Right cardiac atrium (tissue), 5 donors: ENCODE measurements at regions not wholly inside any gene's neighbourhood (a gene's known extent, or its start where the extent isn't known, plus 50 kb on each side); places are given as distances from the start of the nearest gene placed in this dataset.
"Not testable (repeated sequence)": the region's sequence is repeated elsewhere in the genome, so short reads cannot be mapped to it uniquely, and the experiment has no call there.

Experiments used
- ATAC-seq, 2 donors: fragments of 200-7000 bp; cut with Tn5 transposase; one replicate each; pipeline versions ENCODE4 v1.8.0 to v1.9.1; 2020; ENCODE audit warnings: moderate library complexity in 2 of 2, mild to moderate bottlenecking in 1 of 2
- DNase-seq, 3 donors: peaks; one replicate each; pipeline ENCODE4 v3.0.0-alpha.2; 2020
- H3K27ac ChIP-seq: one replicate; pipeline ENCODE4 v1.5.1; 2013; ENCODE audit warnings: mild to moderate bottlenecking, low read length, control low read depth, moderate library complexity
- H3K27me3 ChIP-seq: one replicate; pipeline ENCODE4 v1.6.1; 2013; ENCODE audit not compliant: control insufficient read depth, insufficient read depth
- H3K4me1 ChIP-seq: one replicate; pipeline ENCODE4 v1.6.1; 2013; ENCODE audit warnings: low read length; ENCODE audit not compliant: control insufficient read depth, insufficient read depth
- H3K4me3 ChIP-seq: one replicate; pipeline ENCODE4 v1.5.1; 2013; ENCODE audit warnings: low read length, control low read depth
- H3K9me3 ChIP-seq: one replicate; pipeline ENCODE4 v1.6.1; 2013; ENCODE audit warnings: low read length; ENCODE audit not compliant: control insufficient read depth
- WGBS: extraction: QIAGEN DNeasy Blood & Tissue Kit; methylation state at CpG from one replicate; pipeline ENCODE4 v1.1.7; 2013; 5-methylcytosine and 5-hydroxymethylcytosine counted together
- intact Hi-C, 4 donors: fragments of 100-400 bp; cut with DNase I; formaldehyde crosslinking; loops; one replicate each; pipeline versions ENCODE4 v1.11.0 to v1.14.0; 2022 to 2023
- donor health status: healthy with polysubstance abuse.
- donor health status: DM: no; HTN: yes; CAD: no.
- donor health status: DM: no; HTN: no; CAD: no.
- donor health status: DM: no; HTN: yes; CAD: no; lungs with severe emphysema.
- donor health status: DM: yes; HTN: yes; CAD: no.

GRCh38 chr14:37819155-37820015, 224.0 kb downstream of the TTC6 start:
- H3K27ac ChIP-seq = no peak overlapping the region
- WGBS = 59% methylated on average over 8 of the region's 8 CpGs
- no peaks in the 10 kb centered on the region for H3K9me3 ChIP-seq
- H3K4me3 ChIP-seq = no peak overlapping the region
- no peaks in the 10 kb centered on the region for H3K27me3 ChIP-seq
- H3K4me1 ChIP-seq = no peaks in the 10 kb centered on the region
- ATAC-seq = no peak
- no peak for DNase-seq
- intact Hi-C loops = no loop called here

DNA sequence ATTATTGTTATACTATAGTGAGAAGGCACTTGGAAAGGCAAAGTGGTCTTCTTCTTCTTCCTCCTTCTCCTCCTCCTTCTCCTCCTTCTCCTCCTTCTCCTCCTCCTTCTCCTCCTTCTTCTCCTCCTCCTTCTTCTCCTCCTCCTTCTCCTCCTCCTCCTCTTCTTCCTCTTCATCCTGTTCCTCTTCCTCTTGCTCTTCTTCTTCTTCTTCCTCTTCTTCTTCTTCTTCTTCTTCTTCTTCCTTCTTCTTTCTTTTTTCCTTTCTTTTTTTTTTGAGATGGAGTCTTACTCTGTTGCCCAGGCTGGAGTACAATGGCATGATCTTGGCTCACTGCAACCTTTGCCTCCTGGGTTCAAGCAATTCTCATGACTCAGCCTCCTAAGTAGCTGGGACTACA, 225.4 kb downstream of the TTC6 start:
- intact Hi-C loops, H3K4me3 ChIP-seq, H3K9me3 ChIP-seq, DNase-seq, H3K4me1 ChIP-seq, H3K27ac ChIP-seq, ATAC-seq, H3K27me3 ChIP-seq: not testable (repeated sequence)

- DNase-seq (no peak), ATAC-seq (no peak)
- Histone ChIP-seq H3K9me3 (no peaks in the 10 kb centered on the region), H3K27ac (no peak overlapping the region), H3K4me1 (no peaks in the 10 kb centered on the region), H3K4me3 (no peak overlapping the region), H3K27me3 (no peaks in the 10 kb centered on the region)
- intact Hi-C loops = no loop called here
- 44% methylated on average over 3 of the region's 3 CpGs for WGBS
Measured at GRCh38 chr14:37824939-37825712, 229.7 kb downstream of the TTC6 start.

DNA sequence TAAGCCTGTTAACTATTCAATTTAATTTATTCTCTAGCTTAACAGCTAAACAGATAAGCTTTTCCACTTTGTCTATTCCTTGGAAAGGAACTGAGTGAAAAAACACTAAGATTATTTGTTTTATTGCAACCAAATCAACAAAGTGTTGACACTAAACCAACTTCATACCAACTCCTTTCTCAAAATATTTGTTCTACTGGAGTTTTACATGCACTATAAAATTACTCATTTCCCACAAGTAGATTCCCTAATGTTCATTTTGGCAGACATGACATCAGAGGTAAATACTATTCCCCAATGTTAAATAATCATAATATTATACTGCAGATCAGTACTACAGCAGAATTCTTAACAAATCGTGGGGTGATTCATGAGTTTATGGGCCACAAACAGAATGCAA, 231.4 kb downstream of the TTC6 start:
- H3K27ac ChIP-seq = no peak overlapping the region
- 37% methylated on average over 1 of the region's 1 CpG for WGBS
- no peaks in the 10 kb centered on the region for H3K9me3 ChIP-seq
- no peaks in the 10 kb centered on the region for H3K4me1 ChIP-seq
- H3K4me3 ChIP-seq = no peak overlapping the region
- intact Hi-C loops = no loop called here
- no peak for DNase-seq
- H3K27me3 ChIP-seq = no peaks in the 10 kb centered on the region
- no peak for ATAC-seq

- intact Hi-C loops = no loop called here
Measured at GRCh38 chr14:37830271-37830670, 234.8 kb downstream of the TTC6 start.

GRCh38 chr14:37834275-37834674, 238.8 kb downstream of the TTC6 start:
- intact Hi-C loops = no loop called here
- WGBS = 44% methylated on average over 1 of the region's 1 CpG
- Histone ChIP-seq H3K4me3 (no peak overlapping the region), H3K4me1 (no peaks in the 10 kb centered on the region), H3K27me3 (no peaks in the 10 kb centered on the region), H3K9me3 (peaks cover 3% of the 10 kb centered on the region), H3K27ac (no peak overlapping the region)
- DNase-seq (no peak), ATAC-seq (no peak)

More at GRCh38 chr14:37830271-37830670, 234.8 kb downstream of the TTC6 start:
- H3K4me3 ChIP-seq = no peak overlapping the region
- no peak overlapping the region for H3K27ac ChIP-seq
- H3K4me1 ChIP-seq = no peaks in the 10 kb centered on the region
- no peak for ATAC-seq
- no peak for DNase-seq
- peaks cover 3% of the 10 kb centered on the region for H3K9me3 ChIP-seq
- H3K27me3 ChIP-seq = no peaks in the 10 kb centered on the region

- H3K4me3 ChIP-seq, H3K9me3 ChIP-seq, DNase-seq, H3K27ac ChIP-seq, ATAC-seq, H3K27me3 ChIP-seq, intact Hi-C loops, H3K4me1 ChIP-seq: not testable (repeated sequence)
- WGBS = 66% methylated on average over 5 of the region's 5 CpGs
Measured at GRCh38 chr14:37838778-37839177, 243.3 kb downstream of the TTC6 start.

GRCh38 chr14:37841039-37841438, 245.6 kb downstream of the TTC6 start:
- H3K27ac ChIP-seq, H3K4me1 ChIP-seq, intact Hi-C loops, H3K27me3 ChIP-seq, DNase-seq, H3K9me3 ChIP-seq, ATAC-seq, H3K4me3 ChIP-seq: not testable (repeated sequence)
- 68% methylated on average over 4 of the region's 4 CpGs for WGBS

DNA sequence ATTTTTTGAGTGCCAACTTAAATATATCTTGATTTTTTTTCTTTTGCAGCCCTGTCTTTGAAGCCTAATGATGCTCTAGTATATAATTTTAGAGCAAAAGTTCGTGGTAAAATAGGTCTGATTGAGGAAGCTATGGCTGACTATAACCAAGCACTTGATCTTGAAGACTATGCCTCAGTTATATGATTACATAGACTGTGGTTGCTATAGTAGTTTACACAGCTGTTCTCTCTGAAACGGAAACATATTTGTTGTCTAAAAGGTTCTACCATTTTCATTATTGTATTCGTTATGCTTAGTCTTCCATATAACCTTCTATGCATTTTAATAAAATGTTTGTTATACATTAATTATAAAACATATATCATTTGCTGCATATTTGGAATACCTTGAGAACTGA, 246.7 kb downstream of the TTC6 start:
- intact Hi-C loops = no loop called here
- 74% methylated on average over 3 of the region's 3 CpGs for WGBS

DNA sequence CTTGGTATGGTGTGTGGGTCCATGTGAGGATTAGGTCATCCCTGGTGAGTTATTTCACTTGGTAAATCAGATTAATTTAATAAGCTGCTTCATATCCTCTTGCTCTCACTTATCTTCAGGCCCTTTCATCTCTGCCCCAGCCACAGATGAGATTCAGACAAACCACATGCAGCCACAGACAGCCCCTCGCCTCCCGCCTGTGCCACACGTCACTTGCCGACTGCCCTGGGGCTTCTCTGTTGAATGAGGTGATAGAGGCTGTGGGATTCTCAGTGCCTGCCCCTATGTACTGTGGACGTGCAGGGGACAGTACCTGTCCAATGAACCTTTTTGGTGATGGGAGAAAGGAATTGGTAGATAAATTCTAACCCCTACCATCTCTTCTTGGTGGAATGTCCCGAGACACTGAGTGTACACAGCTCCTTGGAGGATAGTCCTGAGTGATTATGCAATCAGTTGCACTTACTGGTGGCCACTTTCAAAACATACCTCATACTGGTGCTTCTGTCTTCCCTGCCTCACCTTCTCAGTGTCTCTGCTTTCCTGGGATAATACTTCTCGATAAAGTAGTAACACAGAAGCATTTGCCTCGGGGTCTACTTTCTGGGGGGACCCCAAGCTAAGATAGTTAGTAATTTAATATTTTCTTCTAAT, 248.7 kb downstream of the TTC6 start:
- Histone ChIP-seq H3K4me1 (no peaks in the 10 kb centered on the region), H3K27me3 (no peaks in the 10 kb centered on the region), H3K4me3 (no peak overlapping the region), H3K9me3 (no peaks in the 10 kb centered on the region), H3K27ac (no peak overlapping the region)
- intact Hi-C loops = no loop called here
- DNase-seq (no peak), ATAC-seq (no peak)
- 67% methylated on average over 8 of the region's 8 CpGs for WGBS

More for the DNA sequence above, 246.7 kb downstream of the TTC6 start:
- no peaks in the 10 kb centered on the region for H3K9me3 ChIP-seq
- no peak for ATAC-seq
- H3K27ac ChIP-seq = no peak overlapping the region
- no peak overlapping the region for H3K4me3 ChIP-seq
- no peak for DNase-seq
- no peaks in the 10 kb centered on the region for H3K27me3 ChIP-seq
- H3K4me1 ChIP-seq = no peaks in the 10 kb centered on the region

DNA sequence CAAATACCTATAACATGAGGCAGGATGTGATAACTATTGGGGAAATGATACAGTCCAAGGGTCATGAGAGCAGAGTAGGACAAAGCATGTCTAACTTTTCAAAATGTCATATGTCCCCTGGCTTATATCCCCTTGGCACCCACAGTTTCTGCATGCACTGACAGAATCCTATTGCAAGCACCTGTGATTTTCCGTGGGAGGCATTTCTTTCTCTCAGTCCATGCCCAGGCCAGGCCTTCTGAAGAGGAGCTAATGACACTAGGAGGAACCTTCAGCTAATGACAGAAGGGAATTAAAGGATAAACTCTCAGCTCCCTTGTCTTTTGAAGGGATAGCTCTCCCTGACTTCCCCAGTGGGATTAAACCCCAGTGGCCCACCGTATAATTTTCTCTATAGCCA, 249.2 kb downstream of the TTC6 start:
- no peak overlapping the region for H3K27ac ChIP-seq
- DNase-seq = no peak
- H3K4me1 ChIP-seq = no peaks in the 10 kb centered on the region
- no peaks in the 10 kb centered on the region for H3K9me3 ChIP-seq
- H3K27me3 ChIP-seq = no peaks in the 10 kb centered on the region
- no peak overlapping the region for H3K4me3 ChIP-seq
- 78% methylated on average over 2 of the region's 2 CpGs for WGBS
- intact Hi-C loops = no loop called here
- no peak for ATAC-seq
